ENCODE measurements at regions not wholly inside any gene's neighbourhood (a gene's known extent, or its start where the extent isn't known, plus 50 kb on each side); places are given as distances from the start of the nearest gene placed in this dataset.

- TF ChIP-seq CTCF (conservative IDR thresholded peaks at IDR 0.05; ENCODE audit: low read length) (no peak), EZH2phosphoT487 (IDR thresholded peaks at IDR 0.05; ENCODE audit: borderline replicate concordance, low read depth, low read length) (no peak)
Observed at GRCh38 chr5:133896873-133897272, 71.6 kb downstream of the C5orf15 start.

Measured in OCI-LY7 (cell line).